H1 (cell line): ENCODE measurements at regions not wholly inside any gene's neighbourhood (a gene's known extent, or its start where the extent isn't known, plus 50 kb on each side); places are given as distances from the start of the nearest gene placed in this dataset.

Experiments
- CTCF ChIA-PET: fragments of 300-600 bp; sonication (Branson Sonifier 250); formaldehyde crosslinking; loops from one replicate; lab custom pipeline; 2021; ENCODE audit not compliant: partially characterized antibody; lab: Charles Lee
- POLR2A ChIA-PET: fragments of 300-600 bp; sonication (Branson Sonifier 250); formaldehyde crosslinking; loops from one replicate; lab custom pipeline; 2021; ENCODE audit warnings: inconsistent platforms; ENCODE audit not compliant: partially characterized antibody; lab: Charles Lee
- DNase-seq, 2 experiments: peaks; one replicate each; pipeline versions ENCODE4 v3.0.0 to v3.0.0-alpha.2; 2010 to 2022; ENCODE audit warnings: low spot score in 2 of 2, low read depth in 1 of 2, mixed read lengths in 1 of 2
- FAIRE-seq: peaks from 2 replicates; lab custom pipeline; 2011; peaks lifted over from hg19 to GRCh38; lab: Jason Lieb, UNC
- H2AFZ ChIP-seq: 2 replicates; pipeline ENCODE4 v1.8.1; 2012; ENCODE audit warnings: low read length, inconsistent platforms
- H2AK5ac ChIP-seq: 2 replicates; pipeline ENCODE4 v1.6.1; 2013; ENCODE audit warnings: low read depth, low read length
- H2BK120ac ChIP-seq: replicated peaks from 2 replicates; pipeline ENCODE3; 2013; ENCODE audit warnings: low read depth, low read length, inconsistent platforms
- H2BK12ac ChIP-seq: 2 replicates; pipeline ENCODE4 v1.6.1; 2013; ENCODE audit warnings: low read depth, low read length
- H2BK15ac ChIP-seq: 2 replicates; pipeline ENCODE4 v1.6.1; 2013; ENCODE audit warnings: low read length
- H2BK20ac ChIP-seq: 2 replicates; pipeline ENCODE4 v1.6.1; 2013; ENCODE audit warnings: low read length
- H2BK5ac ChIP-seq: 2 replicates; pipeline ENCODE4 v1.6.1; 2013; ENCODE audit warnings: low read depth, low read length
- H3K14ac ChIP-seq: 2 replicates; pipeline ENCODE4 v1.6.1; 2013; ENCODE audit warnings: inconsistent platforms; ENCODE audit not compliant: insufficient read length
- H3K18ac ChIP-seq: 2 replicates; pipeline ENCODE4 v1.6.1; 2013; ENCODE audit warnings: low read length; ENCODE audit errors: extremely low read depth
- H3K23ac ChIP-seq: 2 replicates; pipeline ENCODE4 v1.6.1; 2013; ENCODE audit warnings: inconsistent platforms; ENCODE audit not compliant: insufficient read length
- H3K23me2 ChIP-seq: 2 replicates; pipeline ENCODE4 v1.6.1; 2013; ENCODE audit warnings: low read depth, low read length
- H3K27ac ChIP-seq: 2 replicates; pipeline ENCODE4 v1.6.1; 2011; ENCODE audit warnings: low read depth, low read length, inconsistent platforms
- H3K27me3 ChIP-seq, 4 experiments: replicated peaks in 1 of 4; 1 replicate in 1 of 4; 2 replicates in 3 of 4; pipeline versions ENCODE4 v1.6.1 to v1.8.1; 2011 to 2013; ENCODE audit warnings: low read length in 3 of 4, mild to moderate bottlenecking in 3 of 4, inconsistent platforms in 2 of 4, mixed read lengths in 2 of 4, moderate library complexity in 1 of 4; ENCODE audit not compliant: control insufficient read depth in 3 of 4, insufficient read depth in 3 of 4; ENCODE audit errors: extremely low read depth in 1 of 4
- H3K36me3 ChIP-seq, 4 experiments: 2 replicates each; pipeline versions ENCODE4 v1.6.1 to v1.8.1; 2011 to 2013; ENCODE audit warnings: mild to moderate bottlenecking in 4 of 4, low read length in 3 of 4, moderate library complexity in 2 of 4, control low read depth in 1 of 4, inconsistent platforms in 1 of 4; ENCODE audit not compliant: insufficient read depth in 4 of 4, control insufficient read depth in 2 of 4
- H3K4ac ChIP-seq: replicated peaks from 2 replicates; pipeline ENCODE3; 2013; ENCODE audit warnings: low read length, low read depth, mixed read lengths, inconsistent platforms; ENCODE audit not compliant: insufficient read length
- H3K4me1 ChIP-seq, 4 experiments: replicated peaks in 1 of 4; 1 replicate in 1 of 4; 2 replicates in 3 of 4; pipeline versions ENCODE4 v1.6.1 to v1.8.1; 2011 to 2013; ENCODE audit warnings: low read length in 3 of 4, inconsistent platforms in 2 of 4, mixed read lengths in 1 of 4; ENCODE audit not compliant: insufficient read depth in 4 of 4, control insufficient read depth in 3 of 4
- H3K4me2 ChIP-seq, 2 experiments: 2 replicates each; pipeline versions ENCODE4 v1.6.1 to v1.8.1; 2011 to 2013; ENCODE audit warnings: low read depth in 2 of 2, low read length in 2 of 2, control low read depth in 1 of 2, inconsistent platforms in 1 of 2, mild to moderate bottlenecking in 1 of 2; ENCODE audit not compliant: insufficient read depth in 1 of 2
- H3K4me3 ChIP-seq, 4 experiments: fragments of 200-600, 300-600 bp in 1 of 4; sonication (generic), shearing (Covaris generic), sonication (Bioruptor Twin) in 1 of 4; 2 replicates each; pipeline versions ENCODE4 v1.5.1 to v1.8.1; 2011 to 2016; ENCODE audit warnings: low read length in 4 of 4, low read depth in 3 of 4, control low read depth in 2 of 4, inconsistent platforms in 2 of 4, mild to moderate bottlenecking in 2 of 4, mixed read lengths in 1 of 4, moderate library complexity in 1 of 4; ENCODE audit not compliant: insufficient read depth in 2 of 4; ENCODE audit errors: extremely low read depth in 1 of 4
- H3K56ac ChIP-seq: replicated peaks from 2 replicates; pipeline ENCODE3; 2013; ENCODE audit warnings: low read depth, mild to moderate bottlenecking, mixed read lengths, low read length, inconsistent platforms; ENCODE audit not compliant: insufficient read length
- H3K79me1 ChIP-seq: 2 replicates; pipeline ENCODE4 v1.6.1; 2013; ENCODE audit warnings: low read depth, low read length, control low read depth
- H3K79me2 ChIP-seq, 2 experiments: 2 replicates each; pipeline versions ENCODE4 v1.6.1 to v1.8.1; 2012 to 2013; ENCODE audit warnings: low read length in 2 of 2, mild to moderate bottlenecking in 2 of 2, inconsistent platforms in 1 of 2; ENCODE audit not compliant: insufficient read depth in 2 of 2, control insufficient read depth in 1 of 2
- H3K9ac ChIP-seq, 4 experiments: replicated peaks in 1 of 4; 1 replicate in 1 of 4; 2 replicates in 3 of 4; pipeline versions ENCODE4 v1.6.1 to v1.8.1; 2011 to 2013; ENCODE audit warnings: low read depth in 3 of 4, low read length in 3 of 4, control low read depth in 2 of 4, mild to moderate bottlenecking in 2 of 4, moderate library complexity in 2 of 4, inconsistent platforms in 1 of 4; ENCODE audit errors: extremely low read depth in 1 of 4
- H3K9me3 ChIP-seq, 2 experiments: 2 replicates each; pipeline versions ENCODE4 v1.6.1 to v1.8.1; 2012 to 2013; ENCODE audit warnings: mild to moderate bottlenecking in 2 of 2, moderate library complexity in 2 of 2, control low read depth in 1 of 2, inconsistent platforms in 1 of 2, low read depth in 1 of 2, low read length in 1 of 2, mixed read lengths in 1 of 2; ENCODE audit not compliant: insufficient read depth in 2 of 2
- H4K20me1 ChIP-seq, 2 experiments: replicated peaks in 1 of 2; 2 replicates each; pipeline versions ENCODE3 to v1.8.1; 2011 to 2013; ENCODE audit warnings: inconsistent platforms in 2 of 2, low read length in 2 of 2, mild to moderate bottlenecking in 1 of 2; ENCODE audit not compliant: insufficient read depth in 2 of 2, control insufficient read depth in 1 of 2
- H4K5ac ChIP-seq: 2 replicates; pipeline ENCODE4 v1.6.1; 2013; ENCODE audit warnings: low read length, low read depth, mixed read lengths, inconsistent platforms; ENCODE audit not compliant: insufficient read length
- H4K8ac ChIP-seq: 2 replicates; pipeline ENCODE4 v1.8.0; 2013; ENCODE audit warnings: mild to moderate bottlenecking, moderate library complexity, low read length, inconsistent platforms; ENCODE audit not compliant: insufficient read depth; ENCODE audit errors: extremely low read depth
- H4K91ac ChIP-seq: replicated peaks from 2 replicates; pipeline ENCODE3; 2013; ENCODE audit warnings: low read length, mixed read lengths, inconsistent platforms; ENCODE audit not compliant: insufficient read length
- ASH2L ChIP-seq: fragments of 200-600, 300-600 bp; sonication (generic); IDR thresholded peaks from one replicate; pipeline ENCODE4 v1.7.1; 2017; ENCODE audit warnings: low read length
- NANOG ChIP-seq: IDR thresholded peaks from 2 replicates; pipeline ENCODE4 v1.6.1; 2011; ENCODE audit warnings: low read length, low read depth, mild to moderate bottlenecking, inconsistent platforms; ENCODE audit not compliant: insufficient read depth, poor library complexity, severe bottlenecking
- TAF7 ChIP-seq: optimal IDR thresholded peaks from 2 replicates; pipeline ENCODE3; 2011; ENCODE audit warnings: low read depth, mild to moderate bottlenecking, inconsistent platforms, low read length, moderate library complexity, borderline replicate concordance
- YY1 ChIP-seq: IDR thresholded peaks from 2 replicates; pipeline ENCODE4 v1.6.1; 2011; ENCODE audit warnings: low read depth, mild to moderate bottlenecking, low read length
- WGBS, 2 experiments: shearing (Covaris generic) in 1 of 2; methylation state at CpG; one replicate each; pipeline versions ENCODE4 v1.1.6 to v1.1.7; 2013 to 2015; ENCODE audit warnings: low lambda C conversion rate in 2 of 2, mixed read lengths in 2 of 2, inconsistent platforms in 1 of 2, low coverage in 1 of 2, missing lambda C conversion rate in 1 of 2; ENCODE audit not compliant: insufficient replicate concordance in 2 of 2, insufficient coverage in 1 of 2, insufficient read length in 1 of 2; ENCODE audit errors: extremely low coverage in 1 of 2, missing lambda C conversion rate in 1 of 2; 5-methylcytosine and 5-hydroxymethylcytosine counted together
- TF ChIP-seq, protein P1 (sequence below): IDR thresholded peaks from 2 replicates; pipeline ENCODE4 v1.6.1; 2012; ENCODE audit warnings: low read length, inconsistent platforms

GRCh38 chrX:129115935-129116334 is 407.4 kb downstream of the SMARCA1 start:
- ChIA-PET CTCF (interaction anchor here (1.0 to 2.9 kb wide), 16 partner anchors 10 to 149 kb away, joined by 3 to 11 read pairs (median 6); no protein-coding TSS in a partner anchor), POLR2A (interaction anchor here (1.2 kb wide), 1 partner anchor 10 kb away, joined by 4 read pairs; no protein-coding TSS in a partner anchor)
- H2AFZ ChIP-seq: no peak overlapping the region
- H2BK12ac ChIP-seq: no peak overlapping the region
- H4K8ac ChIP-seq: no peak overlapping the region
- H2BK15ac ChIP-seq: no peak overlapping the region
- no peak overlapping the region for H3K14ac ChIP-seq
- no peak overlapping the region for H2BK20ac ChIP-seq
- DNase-seq (no peak), FAIRE-seq (peak; percentile 50)
- H3K4me1 ChIP-seq: 0 out of 7 replicates have a peak, but pooled peaks cover 0 to 2% (median 0%) of the 10 kb centered on the region in 4 experiments
- H3K4me2 ChIP-seq: no peak overlapping the region
- H4K20me1 ChIP-seq: no peaks in the 10 kb centered on the region
- no peak overlapping the region for H2AK5ac ChIP-seq
- H3K4ac ChIP-seq: no peak overlapping the region
- H3K27me3 ChIP-seq: no peaks in the 10 kb centered on the region
- H3K27ac ChIP-seq: no peak overlapping the region
- H3K9me3 ChIP-seq: no peaks in the 10 kb centered on the region
- no peak overlapping the region for H3K9ac ChIP-seq
- H4K91ac ChIP-seq: no peak overlapping the region
- 75% methylated on average over 1 of the region's 1 CpG; no CpG with 5 or more reads in 1 of the 2 experiments for WGBS, 2 experiments
- no peak overlapping the region for H3K23ac ChIP-seq
- H4K5ac ChIP-seq: no peak overlapping the region
- H3K23me2 ChIP-seq: no peaks in the 10 kb centered on the region
- H3K79me2 ChIP-seq: no peaks in the 10 kb centered on the region
- no peaks in the 10 kb centered on the region for H3K36me3 ChIP-seq
- H2BK120ac ChIP-seq: no peak overlapping the region
- no peaks in the 10 kb centered on the region for H3K79me1 ChIP-seq
- TF ChIP-seq TAF7: no peak
- TF ChIP-seq YY1: no peak
- TF ChIP-seq ASH2L: no peak
- TF ChIP-seq, protein P1, sequence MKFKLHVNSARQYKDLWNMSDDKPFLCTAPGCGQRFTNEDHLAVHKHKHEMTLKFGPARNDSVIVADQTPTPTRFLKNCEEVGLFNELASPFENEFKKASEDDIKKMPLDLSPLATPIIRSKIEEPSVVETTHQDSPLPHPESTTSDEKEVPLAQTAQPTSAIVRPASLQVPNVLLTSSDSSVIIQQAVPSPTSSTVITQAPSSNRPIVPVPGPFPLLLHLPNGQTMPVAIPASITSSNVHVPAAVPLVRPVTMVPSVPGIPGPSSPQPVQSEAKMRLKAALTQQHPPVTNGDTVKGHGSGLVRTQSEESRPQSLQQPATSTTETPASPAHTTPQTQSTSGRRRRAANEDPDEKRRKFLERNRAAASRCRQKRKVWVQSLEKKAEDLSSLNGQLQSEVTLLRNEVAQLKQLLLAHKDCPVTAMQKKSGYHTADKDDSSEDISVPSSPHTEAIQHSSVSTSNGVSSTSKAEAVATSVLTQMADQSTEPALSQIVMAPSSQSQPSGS: no peak
- no peak for TF ChIP-seq NANOG
- H2BK5ac ChIP-seq: no peak overlapping the region
- H3K18ac ChIP-seq: no peak overlapping the region
- no peak overlapping the region for H3K4me3 ChIP-seq
- H3K56ac ChIP-seq: no peak overlapping the region
